T-helper 1 cell (primary cell): ENCODE measurements at regions not wholly inside any gene's neighbourhood (a gene's known extent, or its start where the extent isn't known, plus 50 kb on each side); places are given as distances from the start of the nearest gene placed in this dataset.

Experiments
- DNase-seq, 5 donors: peaks; one replicate each; pipeline ENCODE4 v3.0.0-alpha.2; 2012 to 2020

DNA sequence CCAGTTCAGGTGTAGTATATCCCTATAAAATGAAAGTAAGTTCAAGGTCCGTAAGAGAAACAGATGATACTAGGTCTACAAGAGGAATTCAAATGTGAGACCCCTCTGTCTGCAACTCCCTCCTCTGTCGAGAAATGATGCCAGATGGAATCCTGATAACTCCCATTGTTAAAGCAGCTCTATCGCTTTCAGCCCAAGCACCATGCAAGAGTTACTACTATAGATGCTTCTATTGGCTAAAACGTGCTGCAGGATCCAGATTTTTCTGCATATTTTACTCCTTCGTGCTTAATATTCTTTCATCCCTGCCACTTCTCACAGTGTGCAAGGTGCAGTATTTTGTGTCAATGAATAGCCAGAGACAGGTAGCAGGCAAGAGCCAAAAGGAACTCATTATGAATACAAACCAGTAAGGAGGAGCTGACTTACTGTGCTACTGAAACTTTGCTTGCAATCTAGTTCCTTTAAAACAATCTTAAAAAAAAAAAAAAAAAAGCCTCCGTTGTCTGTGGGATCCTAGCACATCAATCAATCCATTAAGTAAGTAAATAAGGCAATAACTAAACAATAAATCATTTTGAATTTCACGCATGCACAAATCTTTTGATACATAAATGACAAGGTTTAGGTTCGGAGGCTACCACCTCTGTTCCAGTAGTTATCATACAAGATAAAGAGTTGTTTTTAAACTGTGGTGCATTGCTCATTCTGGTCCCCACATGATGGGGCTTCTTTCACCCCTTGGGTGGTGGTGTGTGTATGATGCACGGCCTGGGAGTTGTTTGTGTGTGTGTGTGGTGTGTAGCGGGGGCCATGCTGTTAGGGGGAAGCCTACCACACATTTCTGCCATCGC is 151.1 kb upstream of the MPDZ start:
- DNase-seq: no peak

- no peak for DNase-seq
Measured at GRCh38 chr9:13429301-13430190, 150.1 kb upstream of the MPDZ start.

DNA sequence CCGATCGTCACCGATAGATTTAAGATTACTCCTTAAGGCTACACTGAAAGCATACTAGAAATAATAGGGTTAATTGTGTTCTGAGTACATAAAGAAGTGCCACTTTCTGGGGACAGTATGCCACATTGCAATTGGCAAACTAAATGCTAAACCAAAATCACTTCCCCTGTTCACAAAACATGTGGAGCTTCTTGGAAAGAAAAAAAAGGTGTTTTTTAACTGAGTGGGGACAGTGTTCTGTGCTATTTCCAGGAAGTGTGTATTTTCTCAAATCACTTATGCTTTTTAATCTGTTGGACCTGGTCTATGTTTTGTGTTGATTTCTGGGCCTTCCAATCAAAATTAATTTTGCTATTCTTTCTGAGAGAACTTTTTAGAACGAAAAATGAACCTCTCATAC is 149.3 kb upstream of the MPDZ start:
- DNase-seq: no peak

- DNase-seq: peak in 1 of 5 donors; percentile 17
Measured at GRCh38 chr9:13427587-13427986, 148.1 kb upstream of the MPDZ start.

- no peak for DNase-seq
Measured at GRCh38 chr9:13426606-13427005, 147.1 kb upstream of the MPDZ start.

GRCh38 chr9:13424872-13425271 is 145.4 kb upstream of the MPDZ start:
- no peak for DNase-seq

DNA sequence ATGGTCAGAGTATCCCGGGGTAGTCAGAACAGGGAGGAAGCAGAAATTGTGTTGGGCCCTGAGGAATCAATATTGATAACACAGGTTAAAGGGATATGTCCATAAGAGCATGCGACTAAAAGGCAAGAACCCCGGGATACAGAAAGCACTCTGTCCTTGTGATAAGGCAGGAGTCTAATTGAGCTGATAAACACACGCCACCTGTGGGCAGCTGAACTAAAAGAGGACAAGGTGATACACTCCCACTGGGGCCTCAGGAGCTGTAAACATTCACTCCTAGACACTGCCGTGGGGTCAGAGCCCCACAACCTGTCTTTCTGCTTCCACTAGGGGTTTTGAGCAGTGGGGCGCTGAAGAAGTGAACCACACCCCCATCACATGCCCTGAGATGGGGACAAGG is 144.7 kb upstream of the MPDZ start:
- DNase-seq: no peak

DNA sequence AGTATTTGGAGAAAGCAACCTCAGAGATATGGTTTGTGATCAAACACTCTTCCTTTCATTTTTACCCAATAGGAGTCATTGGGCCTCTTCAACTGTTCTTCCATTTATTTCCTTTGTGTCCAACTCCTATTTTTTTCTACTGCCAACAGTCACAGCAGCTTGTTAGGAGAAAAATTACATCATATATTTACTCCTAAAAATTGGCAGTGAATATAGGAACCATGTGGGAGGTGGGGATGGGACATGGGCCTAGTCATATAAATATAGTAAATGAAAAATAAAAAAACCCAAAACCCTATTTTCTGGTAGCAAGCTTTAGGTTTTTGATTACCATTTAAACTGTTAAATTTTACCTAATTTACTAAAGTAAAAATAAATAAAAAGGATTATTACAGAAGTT is 134.9 kb upstream of the MPDZ start:
- no peak for DNase-seq

DNA sequence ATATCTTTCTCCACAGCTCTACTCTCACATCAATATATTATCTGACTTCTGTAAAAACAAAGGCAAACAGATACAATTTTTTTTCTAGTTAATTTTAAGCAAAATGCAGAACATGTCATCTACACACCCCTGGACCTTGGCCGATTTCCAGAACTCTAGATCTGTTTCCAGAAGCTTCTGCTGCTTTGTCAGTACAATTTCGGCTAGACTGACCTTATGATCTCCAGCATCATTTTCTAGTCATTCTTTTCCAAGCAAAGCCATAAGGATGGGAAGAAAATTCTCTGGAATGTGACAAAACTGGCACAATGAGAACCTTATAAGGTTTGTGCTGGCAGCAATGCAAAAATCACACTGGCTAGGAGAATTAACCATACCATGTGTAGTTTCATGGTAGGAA is 132.8 kb upstream of the MPDZ start:
- no peak for DNase-seq

- DNase-seq: no peak
Measured at GRCh38 chr9:13411791-13412190, 132.3 kb upstream of the MPDZ start.

GRCh38 chr9:13410566-13411031 is 131.1 kb upstream of the MPDZ start:
- no peak for DNase-seq

DNA sequence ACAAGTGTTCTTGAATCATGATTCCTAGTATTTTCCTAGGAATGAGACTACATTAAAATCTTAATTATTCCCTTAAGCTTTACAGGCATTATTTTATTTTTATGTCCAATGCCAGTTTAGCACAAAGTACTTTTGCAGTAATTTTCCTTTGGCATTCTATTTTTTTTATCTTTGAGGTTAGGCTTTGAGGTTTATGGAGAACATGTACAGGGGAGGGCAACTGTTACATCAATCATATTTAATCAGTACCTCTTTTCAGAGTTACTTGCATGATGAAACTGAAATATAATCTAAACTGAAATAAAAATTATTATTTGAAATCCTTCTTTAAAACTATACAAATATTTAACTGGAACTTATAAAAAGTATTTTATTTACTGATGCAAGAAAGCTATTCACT is 118.2 kb upstream of the MPDZ start:
- no peak for DNase-seq

DNA sequence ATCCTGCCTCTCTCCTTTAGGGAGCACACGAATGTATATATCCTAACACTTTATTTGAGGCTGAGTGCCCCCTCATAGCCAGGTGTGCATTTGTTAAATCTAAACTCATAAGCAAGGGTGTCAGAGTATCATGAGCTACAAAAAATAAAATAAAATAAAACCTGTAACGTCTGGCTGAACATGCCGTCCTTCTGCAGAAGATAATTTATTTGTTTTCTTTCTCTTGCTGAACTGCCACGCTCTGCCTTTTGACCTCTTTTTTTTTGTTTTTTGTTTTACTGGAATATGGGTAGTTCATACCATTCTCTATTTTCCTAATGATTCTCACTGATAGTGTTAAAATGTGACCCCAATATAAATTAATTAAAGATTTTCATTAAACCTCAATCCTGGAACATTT is 117.7 kb upstream of the MPDZ start:
- no peak for DNase-seq

DNA sequence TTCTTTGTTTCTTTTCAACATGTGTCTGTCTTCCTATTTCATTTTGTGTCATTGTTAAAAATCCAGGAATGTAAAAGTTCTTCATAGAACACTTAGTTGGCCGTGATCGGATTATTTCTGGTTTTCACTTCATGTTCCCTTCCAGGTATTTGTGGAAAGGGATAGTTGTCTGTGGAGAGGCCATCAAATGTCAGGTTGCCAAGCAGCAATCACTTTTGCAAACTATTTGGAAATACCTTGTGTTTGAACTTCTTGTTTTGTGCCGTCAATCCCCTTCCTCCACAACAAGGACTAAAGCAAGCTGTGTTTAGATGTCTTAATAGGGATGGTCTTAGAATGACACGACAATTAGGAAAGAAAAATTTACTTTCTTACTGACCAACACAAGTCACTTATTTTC is 116.9 kb upstream of the MPDZ start:
- no peak for DNase-seq

DNA sequence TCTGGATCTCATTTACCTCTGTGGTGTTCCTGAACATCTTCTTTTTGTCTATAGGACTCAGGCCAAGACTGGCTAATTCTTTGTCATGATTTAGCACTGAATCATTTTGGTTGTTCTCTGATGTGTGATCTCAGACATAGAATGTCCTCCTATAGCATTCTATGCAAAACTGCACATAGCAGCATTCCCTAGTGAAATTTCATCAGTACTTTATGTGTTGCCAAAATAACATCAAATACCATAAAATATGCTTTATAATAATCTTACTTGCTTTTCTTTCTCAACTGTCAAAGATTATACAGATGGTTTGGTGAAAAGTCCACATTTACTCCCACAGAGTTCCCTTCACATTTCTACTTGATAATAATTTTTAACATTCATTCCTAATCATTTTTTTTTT is 115.7 kb upstream of the MPDZ start:
- DNase-seq: no peak

DNA sequence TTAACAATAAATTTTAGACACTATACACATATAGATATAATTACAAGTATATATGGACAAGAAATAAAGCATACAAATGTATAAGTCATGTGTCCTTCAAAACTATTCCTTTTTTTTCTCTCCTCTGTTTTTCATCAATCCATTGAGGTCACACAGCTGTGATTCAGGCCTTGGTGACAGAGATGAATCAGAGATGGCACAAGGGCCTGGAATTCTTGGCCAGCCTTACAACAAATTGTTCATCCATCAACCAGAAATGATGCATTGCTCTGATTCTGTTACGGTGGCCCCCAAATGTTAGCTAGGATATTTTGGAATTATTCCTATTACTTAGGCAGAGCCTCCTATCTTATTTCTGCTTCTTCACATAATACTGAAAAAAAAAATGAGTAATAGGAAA is 108.7 kb upstream of the MPDZ start:
- no peak for DNase-seq

GRCh38 chr9:13387734-13388067 is 108.2 kb upstream of the MPDZ start:
- DNase-seq: no peak

DNA sequence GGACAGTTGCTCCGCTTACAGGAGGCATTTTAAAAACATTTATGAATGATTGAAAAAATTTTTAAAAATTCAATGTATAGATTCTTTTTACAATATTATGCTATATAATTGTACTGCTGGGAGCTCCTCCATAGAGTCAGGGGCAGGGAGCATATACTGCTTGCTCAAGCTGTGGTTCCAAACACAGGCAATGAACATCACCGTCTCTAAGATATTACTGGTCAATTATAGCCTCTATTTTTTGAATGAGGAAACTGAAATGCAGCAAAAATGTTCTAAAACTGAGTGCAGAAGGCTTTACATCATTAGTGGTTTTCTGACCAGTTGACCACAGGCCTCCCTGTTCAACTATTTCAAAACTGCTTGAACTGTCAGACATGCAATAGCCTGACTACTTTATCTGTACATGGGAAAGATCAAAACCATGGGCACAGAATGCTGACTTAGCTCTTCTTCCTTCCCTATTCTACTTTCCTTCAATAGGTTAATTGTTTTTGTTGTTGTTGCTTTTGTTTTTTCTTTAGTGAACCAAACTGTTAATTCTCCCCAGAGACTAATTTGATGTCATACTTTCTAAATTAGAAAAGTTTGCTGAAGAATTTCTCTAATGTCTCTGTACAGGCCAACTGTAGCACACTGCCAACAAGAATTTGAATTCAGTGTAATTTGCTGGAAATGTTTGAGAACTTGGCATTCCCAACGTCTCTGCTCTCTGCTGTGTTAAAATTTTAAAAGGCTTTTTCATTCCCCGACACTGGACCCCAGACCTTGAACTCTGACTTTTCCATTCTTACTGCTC is 107.6 kb upstream of the MPDZ start:
- DNase-seq: no peak

- no peak for DNase-seq
Measured at GRCh38 chr9:13386316-13386715, 106.8 kb upstream of the MPDZ start.

GRCh38 chr9:13383855-13384254 is 104.4 kb upstream of the MPDZ start:
- no peak for DNase-seq

- DNase-seq: no peak
Measured at GRCh38 chr9:13383216-13383615, 103.7 kb upstream of the MPDZ start.

DNA sequence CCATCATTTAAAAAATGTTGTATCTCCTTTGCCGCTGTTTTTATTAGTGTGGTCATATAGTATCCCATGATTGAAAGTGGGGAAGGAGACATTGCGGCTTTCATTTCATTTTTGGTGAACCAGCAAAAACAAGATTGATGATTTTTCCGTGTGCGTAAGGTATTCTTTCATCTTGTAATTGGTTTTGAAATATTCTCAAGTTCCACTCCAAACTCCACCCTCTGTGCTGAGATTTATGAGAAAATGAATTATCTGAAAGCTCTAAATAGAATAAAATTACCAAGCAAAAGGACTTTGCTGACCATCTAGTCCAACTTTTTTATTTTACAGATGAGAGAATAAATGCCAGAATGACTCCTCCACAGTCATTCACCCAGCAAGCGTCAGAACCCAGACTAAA is 103.1 kb upstream of the MPDZ start:
- no peak for DNase-seq

- no peak for DNase-seq
Measured at GRCh38 chr9:13380903-13381302, 101.4 kb upstream of the MPDZ start.
